GM23338 (cell line): ENCODE measurements at regions not wholly inside any gene's neighbourhood (a gene's known extent, or its start where the extent isn't known, plus 50 kb on each side); places are given as distances from the start of the nearest gene placed in this dataset.

ENCODE experiments used
- ATAC-seq: fragments of 200-7000 bp; cut with Tn5 transposase; 3 replicates; pipeline ENCODE4 v1.9.1; 2020
- DNase-seq: peaks from one replicate; pipeline ENCODE4 v3.0.0-alpha.2; 2015; ENCODE audit warnings: low spot score
- H2AFZ ChIP-seq: fragments of 200-600 bp; sonication (generic); 2 replicates; pipeline ENCODE4 v1.8.0; 2016; ENCODE audit warnings: antibody characterized with exemption, mild to moderate bottlenecking, moderate library complexity
- H3F3A ChIP-seq: fragments of 200-600 bp; sonication (generic); replicated peaks from 2 replicates; pipeline ENCODE4 v1.8.0; 2017; ENCODE audit warnings: antibody characterized with exemption, mixed run types, low read depth
- H3K27ac ChIP-seq: fragments of 200-600 bp; sonication (generic); 2 replicates; pipeline ENCODE4 v1.6.1; 2016; ENCODE audit warnings: low read depth
- H3K27me3 ChIP-seq: fragments of 200-600 bp; sonication (generic); 2 replicates; pipeline ENCODE4 v1.8.0; 2016; ENCODE audit warnings: mild to moderate bottlenecking, mixed run types, moderate library complexity; ENCODE audit not compliant: insufficient read depth
- H3K36me3 ChIP-seq: fragments of 200-600 bp; sonication (generic); 2 replicates; pipeline ENCODE4 v1.8.0; 2016; ENCODE audit warnings: mild to moderate bottlenecking; ENCODE audit not compliant: insufficient read depth
- H3K4me1 ChIP-seq: fragments of 200-600 bp; sonication (generic); 2 replicates; pipeline ENCODE4 v1.8.0; 2016; ENCODE audit warnings: mild to moderate bottlenecking, moderate library complexity; ENCODE audit not compliant: insufficient read depth
- H3K4me2 ChIP-seq: fragments of 200-600 bp; sonication (generic); 2 replicates; pipeline ENCODE4 v1.7.1; 2017; ENCODE audit warnings: mixed run types
- H3K4me3 ChIP-seq: fragments of 200-600 bp; sonication (generic); 2 replicates; pipeline ENCODE4 v1.6.1; 2016; ENCODE audit warnings: mixed run types
- H3K79me2 ChIP-seq: fragments of 200-600 bp; sonication (generic); replicated peaks from 2 replicates; pipeline ENCODE4 v1.8.0; 2017; ENCODE audit warnings: mild to moderate bottlenecking; ENCODE audit not compliant: insufficient read depth
- H3K9me2 ChIP-seq: fragments of 200-600 bp; sonication (generic); 2 replicates; pipeline ENCODE4 v1.8.0; 2017; ENCODE audit not compliant: insufficient read depth
- H4K20me1 ChIP-seq: fragments of 200-600 bp; sonication (generic); replicated peaks from 2 replicates; pipeline ENCODE4 v1.8.0; 2017; ENCODE audit warnings: mild to moderate bottlenecking; ENCODE audit not compliant: insufficient read depth
- H3K27ac Mint-ChIP-seq: 2 replicates; pipeline ENCODE4 v1.8.0; 2020; ENCODE audit warnings: inconsistent platforms, mild to moderate bottlenecking, moderate library complexity, mixed read lengths
- H3K27me3 Mint-ChIP-seq: 3 replicates; pipeline ENCODE4 v1.8.0; 2022; ENCODE audit warnings: low read depth, mild to moderate bottlenecking, moderate library complexity, mixed read lengths, inconsistent platforms; ENCODE audit not compliant: insufficient read depth, poor library complexity
- H3K36me3 Mint-ChIP-seq: 3 replicates; pipeline ENCODE4 v1.8.0; 2021; ENCODE audit warnings: low read depth, mild to moderate bottlenecking, inconsistent platforms, moderate library complexity, mixed read lengths
- H3K4me1 Mint-ChIP-seq: 3 replicates; pipeline ENCODE4 v1.8.0; 2020; ENCODE audit warnings: mild to moderate bottlenecking, inconsistent platforms, mixed read lengths
- H3K4me3 Mint-ChIP-seq: 3 replicates; pipeline ENCODE4 v1.8.0; 2021; ENCODE audit warnings: moderate library complexity, mild to moderate bottlenecking, inconsistent platforms, mixed read lengths
- H3K9me3 Mint-ChIP-seq: 3 replicates; pipeline ENCODE4 v1.8.0; 2020; ENCODE audit warnings: moderate library complexity, mild to moderate bottlenecking, inconsistent platforms, mixed read lengths
- CREB1 ChIP-seq: fragments of 250-450 bp; sonication (Bioruptor Pico); IDR thresholded peaks from 2 replicates; pipeline ENCODE4 v1.5.0; 2020; ENCODE audit warnings: low read depth, mild to moderate bottlenecking, moderate library complexity
- ETS1 ChIP-seq: IDR thresholded peaks from 2 replicates; pipeline ENCODE4 v1.6.1; 2016; ENCODE audit warnings: antibody characterized with exemption
- EZH2 ChIP-seq: fragments of 200-600 bp; sonication (generic); IDR thresholded peaks from one replicate; pipeline ENCODE4 v1.8.0; 2017; ENCODE audit warnings: antibody characterized with exemption, mild to moderate bottlenecking, low read depth; ENCODE audit not compliant: unreplicated experiment
- JUNB ChIP-seq: IDR thresholded peaks from one replicate; pipeline ENCODE4 v1.6.1; 2016; ENCODE audit warnings: antibody characterized with exemption; ENCODE audit not compliant: unreplicated experiment
- NANOG ChIP-seq: IDR thresholded peaks from 2 replicates; pipeline ENCODE4 v1.6.1; 2016; ENCODE audit warnings: antibody characterized with exemption, borderline replicate concordance
- POLR2AphosphoS5 ChIP-seq: IDR thresholded peaks from 2 replicates; pipeline ENCODE4 v1.6.1; 2016; ENCODE audit warnings: antibody characterized with exemption, low read depth
- REST ChIP-seq: IDR thresholded peaks from one replicate; pipeline ENCODE4 v1.6.1; 2018; ENCODE audit warnings: antibody characterized with exemption; ENCODE audit not compliant: unreplicated experiment
- STAT1 ChIP-seq: IDR thresholded peaks from one replicate; pipeline ENCODE4 v1.6.1; 2016; ENCODE audit warnings: antibody characterized with exemption; ENCODE audit not compliant: unreplicated experiment
- ZNF114 ChIP-seq: fragments of 250-450 bp; sonication (Bioruptor Pico); IDR thresholded peaks from 2 replicates; pipeline ENCODE4 v1.5.0; 2020; ENCODE audit warnings: mild to moderate bottlenecking, moderate library complexity
- ZNF331 ChIP-seq: fragments of 250-450 bp; sonication (Bioruptor Pico); IDR thresholded peaks from 2 replicates; pipeline ENCODE4 v1.5.0; 2020; ENCODE audit warnings: low read depth, mild to moderate bottlenecking, moderate library complexity
- TF ChIP-seq, protein P1 (sequence below): fragments of 250-450 bp; sonication (Bioruptor Pico); IDR thresholded peaks from 2 replicates; pipeline ENCODE4 v1.5.0; 2020; ENCODE audit warnings: mild to moderate bottlenecking, moderate library complexity

DNA sequence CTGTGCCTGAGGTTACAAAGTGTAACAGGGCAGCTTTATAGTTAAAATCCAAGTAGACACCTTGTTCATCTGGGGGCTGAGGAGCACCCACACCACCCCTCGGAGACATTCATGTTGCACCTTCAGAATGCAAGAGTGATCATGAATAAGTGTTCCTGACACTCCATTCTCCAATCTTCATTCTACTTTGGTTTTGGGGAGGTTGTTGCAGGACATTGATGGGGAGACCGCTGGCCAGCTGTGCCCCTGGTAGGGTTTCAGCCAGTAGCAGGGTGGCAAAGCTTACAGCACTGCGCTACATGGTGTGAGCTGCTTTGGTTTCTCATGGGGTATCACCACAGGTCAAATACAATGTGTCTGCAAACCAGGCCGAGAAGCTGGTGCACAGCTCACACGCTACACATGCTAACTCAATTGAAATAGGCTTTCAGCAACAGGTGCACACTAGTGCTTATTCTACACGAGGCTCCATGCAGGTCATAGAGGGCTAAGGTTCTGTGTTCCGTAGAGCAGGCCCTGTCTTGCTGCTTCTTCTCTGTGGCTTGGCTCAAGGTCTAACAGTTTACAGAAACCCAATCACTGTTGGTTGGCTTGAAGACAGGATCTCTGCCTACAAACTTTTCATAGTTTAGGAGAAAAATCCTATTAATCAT lies 317.4 kb upstream of the ZNF32 start:
- H3K4me1 Mint-ChIP-seq: no peaks in the 10 kb centered on the region; the same call in 2 of the 3 replicates
- H3K27ac ChIP-seq: no peak overlapping the region
- no peaks in the 10 kb centered on the region for H3K36me3 Mint-ChIP-seq
- no peak overlapping the region for H3K4me2 ChIP-seq
- no peaks in the 10 kb centered on the region for H4K20me1 ChIP-seq
- H3K27ac Mint-ChIP-seq: no peak overlapping the region
- no peaks in the 10 kb centered on the region; the same call in 1 of the 3 replicates for H3K9me3 Mint-ChIP-seq
- no peak overlapping the region for H2AFZ ChIP-seq
- H3K9me2 ChIP-seq: peaks cover 3% of the 10 kb centered on the region; the same call in 1 of the 2 replicates
- H3K4me1 ChIP-seq: no peaks in the 10 kb centered on the region
- H3K27me3 Mint-ChIP-seq: peaks cover 4% of the 10 kb centered on the region
- no peaks in the 10 kb centered on the region for H3K36me3 ChIP-seq
- H3K79me2 ChIP-seq: no peaks in the 10 kb centered on the region
- DNase-seq (no peak), ATAC-seq (no peak)
- H3K27me3 ChIP-seq: no peaks in the 10 kb centered on the region
- no peak overlapping the region for H3K4me3 ChIP-seq
- TF ChIP-seq JUNB: no peak
- no peak for TF ChIP-seq NANOG
- no peak for TF ChIP-seq CREB1 (CRISPR knock-in tag)
- TF ChIP-seq, protein P1, sequence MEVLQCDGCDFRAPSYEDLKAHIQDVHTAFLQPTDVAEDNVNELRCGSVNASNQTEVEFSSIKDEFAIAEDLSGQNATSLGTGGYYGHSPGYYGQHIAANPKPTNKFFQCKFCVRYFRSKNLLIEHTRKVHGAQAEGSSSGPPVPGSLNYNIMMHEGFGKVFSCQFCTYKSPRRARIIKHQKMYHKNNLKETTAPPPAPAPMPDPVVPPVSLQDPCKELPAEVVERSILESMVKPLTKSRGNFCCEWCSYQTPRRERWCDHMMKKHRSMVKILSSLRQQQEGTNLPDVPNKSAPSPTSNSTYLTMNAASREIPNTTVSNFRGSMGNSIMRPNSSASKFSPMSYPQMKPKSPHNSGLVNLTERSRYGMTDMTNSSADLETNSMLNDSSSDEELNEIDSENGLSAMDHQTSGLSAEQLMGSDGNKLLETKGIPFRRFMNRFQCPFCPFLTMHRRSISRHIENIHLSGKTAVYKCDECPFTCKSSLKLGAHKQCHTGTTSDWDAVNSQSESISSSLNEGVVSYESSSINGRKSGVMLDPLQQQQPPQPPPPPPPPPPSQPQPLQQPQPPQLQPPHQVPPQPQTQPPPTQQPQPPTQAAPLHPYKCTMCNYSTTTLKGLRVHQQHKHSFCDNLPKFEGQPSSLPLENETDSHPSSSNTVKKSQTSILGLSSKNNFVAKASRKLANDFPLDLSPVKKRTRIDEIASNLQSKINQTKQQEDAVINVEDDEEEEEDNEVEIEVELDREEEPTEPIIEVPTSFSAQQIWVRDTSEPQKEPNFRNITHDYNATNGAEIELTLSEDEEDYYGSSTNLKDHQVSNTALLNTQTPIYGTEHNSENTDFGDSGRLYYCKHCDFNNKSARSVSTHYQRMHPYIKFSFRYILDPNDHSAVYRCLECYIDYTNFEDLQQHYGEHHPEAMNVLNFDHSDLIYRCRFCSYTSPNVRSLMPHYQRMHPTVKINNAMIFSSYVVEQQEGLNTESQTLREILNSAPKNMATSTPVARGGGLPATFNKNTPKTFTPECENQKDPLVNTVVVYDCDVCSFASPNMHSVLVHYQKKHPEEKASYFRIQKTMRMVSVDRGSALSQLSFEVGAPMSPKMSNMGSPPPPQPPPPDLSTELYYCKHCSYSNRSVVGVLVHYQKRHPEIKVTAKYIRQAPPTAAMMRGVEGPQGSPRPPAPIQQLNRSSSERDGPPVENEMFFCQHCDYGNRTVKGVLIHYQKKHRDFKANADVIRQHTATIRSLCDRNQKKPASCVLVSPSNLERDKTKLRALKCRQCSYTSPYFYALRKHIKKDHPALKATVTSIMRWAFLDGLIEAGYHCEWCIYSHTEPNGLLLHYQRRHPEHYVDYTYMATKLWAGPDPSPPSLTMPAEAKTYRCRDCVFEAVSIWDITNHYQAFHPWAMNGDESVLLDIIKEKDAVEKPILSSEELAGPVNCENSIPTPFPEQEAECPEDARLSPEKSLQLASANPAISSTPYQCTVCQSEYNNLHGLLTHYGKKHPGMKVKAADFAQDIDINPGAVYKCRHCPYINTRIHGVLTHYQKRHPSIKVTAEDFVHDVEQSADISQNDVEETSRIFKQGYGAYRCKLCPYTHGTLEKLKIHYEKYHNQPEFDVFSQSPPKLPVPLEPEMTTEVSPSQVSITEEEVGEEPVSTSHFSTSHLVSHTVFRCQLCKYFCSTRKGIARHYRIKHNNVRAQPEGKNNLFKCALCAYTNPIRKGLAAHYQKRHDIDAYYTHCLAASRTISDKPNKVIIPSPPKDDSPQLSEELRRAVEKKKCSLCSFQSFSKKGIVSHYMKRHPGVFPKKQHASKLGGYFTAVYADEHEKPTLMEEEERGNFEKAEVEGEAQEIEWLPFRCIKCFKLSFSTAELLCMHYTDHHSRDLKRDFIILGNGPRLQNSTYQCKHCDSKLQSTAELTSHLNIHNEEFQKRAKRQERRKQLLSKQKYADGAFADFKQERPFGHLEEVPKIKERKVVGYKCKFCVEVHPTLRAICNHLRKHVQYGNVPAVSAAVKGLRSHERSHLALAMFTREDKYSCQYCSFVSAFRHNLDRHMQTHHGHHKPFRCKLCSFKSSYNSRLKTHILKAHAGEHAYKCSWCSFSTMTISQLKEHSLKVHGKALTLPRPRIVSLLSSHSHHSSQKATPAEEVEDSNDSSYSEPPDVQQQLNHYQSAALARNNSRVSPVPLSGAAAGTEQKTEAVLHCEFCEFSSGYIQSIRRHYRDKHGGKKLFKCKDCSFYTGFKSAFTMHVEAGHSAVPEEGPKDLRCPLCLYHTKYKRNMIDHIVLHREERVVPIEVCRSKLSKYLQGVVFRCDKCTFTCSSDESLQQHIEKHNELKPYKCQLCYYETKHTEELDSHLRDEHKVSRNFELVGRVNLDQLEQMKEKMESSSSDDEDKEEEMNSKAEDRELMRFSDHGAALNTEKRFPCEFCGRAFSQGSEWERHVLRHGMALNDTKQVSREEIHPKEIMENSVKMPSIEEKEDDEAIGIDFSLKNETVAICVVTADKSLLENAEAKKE (CRISPR knock-in tag): no peak
- no peak for TF ChIP-seq POLR2AphosphoS5
- TF ChIP-seq STAT1: no peak
- no peak for TF ChIP-seq REST
- no peak for TF ChIP-seq ETS1
- no peak for TF ChIP-seq ZNF114
- no peak for TF ChIP-seq EZH2
- TF ChIP-seq ZNF331 (CRISPR knock-in tag): no peak
- no peaks in the 10 kb centered on the region for H3F3A ChIP-seq
- H3K4me3 Mint-ChIP-seq: no peak overlapping the region
